ENCODE measurements at regions not wholly inside any gene's neighbourhood (a gene's known extent, or its start where the extent isn't known, plus 50 kb on each side); places are given as distances from the start of the nearest gene placed in this dataset.
"Not testable (repeated sequence)": the region's sequence is repeated elsewhere in the genome, so short reads cannot be mapped to it uniquely, and the experiment has no call there.

GRCh38 chr2:215540658-215541057 is 104.8 kb upstream of the FN1 start:
- CTCF ChIA-PET: interaction anchor here in 1 of 2 donors (0.6 kb wide), 1 partner anchor 11 kb away, joined by 3 read pairs; no protein-coding TSS in a partner anchor
- H3K9me3 ChIP-seq: no peaks in the 10 kb centered on the region
- DNase-seq: no peak
- Mint-ChIP-seq H3K9me3 (no peaks in the 10 kb centered on the region), H3K36me3 (no peaks in the 10 kb centered on the region), H3K4me1 (no peaks in the 10 kb centered on the region), H3K4me3 (no peak overlapping the region), H3K27ac (no peak overlapping the region), H3K27me3 (peaks cover under 1 to 18% of the 10 kb centered on the region in 2 donors)
- no peaks in the 10 kb centered on the region for H3K36me3 ChIP-seq (ENCODE audit: control insufficient read depth in 2 of 2, extremely low read depth in 1 of 2, insufficient read depth in 1 of 2, low read length in 1 of 2)
- no peak for ATAC-seq (replicated peaks in 1 of 4)
- no peaks in the 10 kb centered on the region for H3K4me1 ChIP-seq (ENCODE audit: control insufficient read depth in 1 of 2, extremely low read depth in 1 of 2, insufficient read depth in 2 of 2, low read length in 2 of 2)
- H3K4me3 ChIP-seq (ENCODE audit: control insufficient read depth in 1 of 2, extremely low read depth in 1 of 2, low read length in 1 of 2): no peak overlapping the region
- no peak overlapping the region for H3K27ac ChIP-seq (ENCODE audit: low read length)
- no peaks in the 10 kb centered on the region for H3K27me3 ChIP-seq (replicated peaks in 1 of 2; ENCODE audit: control insufficient read depth in 2 of 2, extremely low read depth in 1 of 2, insufficient read depth in 2 of 2, low read length in 1 of 2)
- POLR2A ChIA-PET: no interaction called here
- WGBS (ENCODE audit: insufficient coverage): no CpG with 5 or more reads among the region's 1 CpG

DNA sequence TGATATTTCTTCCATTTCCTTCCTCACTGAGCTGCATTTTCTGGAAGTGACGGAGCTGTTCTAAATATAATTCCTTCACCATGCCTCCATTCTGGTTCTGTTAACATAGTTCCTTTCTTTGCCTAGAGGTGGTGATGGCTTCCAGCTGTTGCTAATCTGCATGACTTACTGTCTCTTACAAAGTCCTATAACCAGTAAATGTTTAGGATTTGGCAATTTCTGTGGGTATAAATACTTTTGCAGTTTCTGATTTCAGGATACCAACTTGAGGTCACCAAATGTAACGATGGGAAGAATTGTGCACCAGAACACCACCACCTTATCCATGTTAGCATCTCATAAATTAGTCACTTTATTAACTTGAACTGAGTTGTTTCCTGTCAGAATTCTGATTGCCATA is 101.7 kb upstream of the FN1 start:
- WGBS (ENCODE audit: insufficient coverage): no CpG with 5 or more reads among the region's 2 CpGs
- Histone ChIP-seq H3K4me1 (ENCODE audit: control insufficient read depth in 1 of 2, extremely low read depth in 1 of 2, insufficient read depth in 2 of 2, low read length in 2 of 2) (no peaks in the 10 kb centered on the region), H3K36me3 (ENCODE audit: control insufficient read depth in 2 of 2, extremely low read depth in 1 of 2, insufficient read depth in 1 of 2, low read length in 1 of 2) (no peaks in the 10 kb centered on the region), H3K27ac (ENCODE audit: low read length) (no peak overlapping the region), H3K27me3 (replicated peaks in 1 of 2; ENCODE audit: control insufficient read depth in 2 of 2, extremely low read depth in 1 of 2, insufficient read depth in 2 of 2, low read length in 1 of 2) (peaks cover 0 to 3% of the 10 kb centered on the region in 2 experiments), H3K4me3 (ENCODE audit: control insufficient read depth in 1 of 2, extremely low read depth in 1 of 2, low read length in 1 of 2) (no peak overlapping the region), H3K9me3 (no peaks in the 10 kb centered on the region)
- peaks cover 0 to 21% of the 10 kb centered on the region in 2 donors for H3K27me3 Mint-ChIP-seq
- POLR2A ChIA-PET: no interaction called here
- no peak overlapping the region for H3K4me3 Mint-ChIP-seq
- H3K9me3 Mint-ChIP-seq: peaks cover 0 to 17% (median 4%) of the 10 kb centered on the region in 3 donors
- CTCF ChIA-PET: no interaction called here
- no peaks in the 10 kb centered on the region for H3K4me1 Mint-ChIP-seq
- DNase-seq: no peak
- no peak for ATAC-seq (replicated peaks in 1 of 4)
- H3K27ac Mint-ChIP-seq: no peak overlapping the region
- no peaks in the 10 kb centered on the region for H3K36me3 Mint-ChIP-seq

DNA sequence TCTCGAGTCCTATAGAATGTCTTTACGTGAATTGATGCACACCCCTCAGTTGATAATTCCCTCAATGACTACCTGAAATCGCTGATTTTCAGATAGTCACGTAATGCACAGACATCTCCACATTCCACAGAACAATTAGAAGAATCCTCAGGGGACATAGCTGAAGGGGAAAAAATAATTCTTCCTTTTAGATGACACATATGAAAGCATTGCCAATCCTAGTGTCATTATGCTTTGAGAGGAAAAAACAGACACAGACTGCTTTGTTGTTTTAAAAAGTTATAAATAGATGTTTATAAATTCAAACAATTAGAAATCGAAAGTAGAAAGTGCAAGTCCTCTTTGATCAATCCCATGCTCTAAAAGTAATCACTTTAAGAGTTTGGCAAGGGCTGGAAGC is 100.6 kb upstream of the FN1 start:
- H3K4me3 ChIP-seq (ENCODE audit: control insufficient read depth in 1 of 2, extremely low read depth in 1 of 2, low read length in 1 of 2): no peak overlapping the region
- Mint-ChIP-seq H3K27me3 (peaks cover 0 to 17% of the 10 kb centered on the region in 2 donors), H3K27ac (no peak overlapping the region), H3K4me1 (no peaks in the 10 kb centered on the region), H3K9me3 (peaks cover 0 to 17% (median 4%) of the 10 kb centered on the region in 3 donors), H3K36me3 (no peaks in the 10 kb centered on the region), H3K4me3 (no peak overlapping the region)
- no peak overlapping the region for H3K27ac ChIP-seq (ENCODE audit: low read length)
- H3K27me3 ChIP-seq (replicated peaks in 1 of 2; ENCODE audit: control insufficient read depth in 2 of 2, extremely low read depth in 1 of 2, insufficient read depth in 2 of 2, low read length in 1 of 2): peaks cover 0 to 3% of the 10 kb centered on the region in 2 experiments
- DNase-seq (no peak), ATAC-seq (replicated peaks in 1 of 4) (no peak)
- WGBS (ENCODE audit: insufficient coverage): 79% methylated on average over 2 of the region's 5 CpGs
- no peaks in the 10 kb centered on the region for H3K4me1 ChIP-seq (ENCODE audit: control insufficient read depth in 1 of 2, extremely low read depth in 1 of 2, insufficient read depth in 2 of 2, low read length in 2 of 2)
- ChIA-PET CTCF (interaction anchor here in 1 of 2 donors (0.5 kb wide), 1 partner anchor 267 kb away, joined by 3 read pairs; no protein-coding TSS in a partner anchor), POLR2A (no interaction called here)
- H3K36me3 ChIP-seq (ENCODE audit: control insufficient read depth in 2 of 2, extremely low read depth in 1 of 2, insufficient read depth in 1 of 2, low read length in 1 of 2): no peaks in the 10 kb centered on the region
- no peaks in the 10 kb centered on the region for H3K9me3 ChIP-seq

DNA sequence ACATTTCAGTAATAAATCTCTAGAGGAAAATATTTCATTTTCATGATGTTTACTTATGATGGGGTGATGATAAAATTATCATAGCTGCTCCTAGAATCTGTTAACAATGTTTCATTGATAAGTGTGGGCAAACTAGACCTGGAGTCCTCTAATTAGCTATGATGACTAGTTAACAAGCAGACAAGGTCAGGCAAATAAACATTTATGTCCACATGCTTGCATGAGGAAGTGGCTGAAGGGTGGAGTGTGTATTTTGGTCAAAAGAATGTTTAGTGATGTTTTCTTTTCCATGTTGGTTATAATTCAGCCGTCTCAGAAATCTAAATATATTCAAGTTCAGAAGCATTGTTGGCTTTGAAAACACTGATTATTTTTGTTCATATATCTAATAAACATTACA is 99.9 kb upstream of the FN1 start:
- Histone ChIP-seq H3K9me3 (no peaks in the 10 kb centered on the region), H3K27me3 (replicated peaks in 1 of 2; ENCODE audit: control insufficient read depth in 2 of 2, extremely low read depth in 1 of 2, insufficient read depth in 2 of 2, low read length in 1 of 2) (peaks cover 0 to 3% of the 10 kb centered on the region in 2 experiments), H3K4me3 (ENCODE audit: control insufficient read depth in 1 of 2, extremely low read depth in 1 of 2, low read length in 1 of 2) (no peak overlapping the region), H3K4me1 (ENCODE audit: control insufficient read depth in 1 of 2, extremely low read depth in 1 of 2, insufficient read depth in 2 of 2, low read length in 2 of 2) (no peaks in the 10 kb centered on the region), H3K27ac (ENCODE audit: low read length) (no peak overlapping the region), H3K36me3 (ENCODE audit: control insufficient read depth in 2 of 2, extremely low read depth in 1 of 2, insufficient read depth in 1 of 2, low read length in 1 of 2) (no peaks in the 10 kb centered on the region)
- Mint-ChIP-seq H3K4me1 (no peaks in the 10 kb centered on the region), H3K27me3 (peaks cover 0 to 17% of the 10 kb centered on the region in 2 donors), H3K36me3 (no peaks in the 10 kb centered on the region), H3K4me3 (no peak overlapping the region), H3K9me3 (peaks cover 0 to 17% (median 4%) of the 10 kb centered on the region in 3 donors), H3K27ac (no peak overlapping the region)
- no CpG with 5 or more reads among the region's 1 CpG for WGBS (ENCODE audit: insufficient coverage)
- ChIA-PET CTCF (no interaction called here), POLR2A (no interaction called here)
- DNase-seq (no peak), ATAC-seq (replicated peaks in 1 of 4) (no peak)

DNA sequence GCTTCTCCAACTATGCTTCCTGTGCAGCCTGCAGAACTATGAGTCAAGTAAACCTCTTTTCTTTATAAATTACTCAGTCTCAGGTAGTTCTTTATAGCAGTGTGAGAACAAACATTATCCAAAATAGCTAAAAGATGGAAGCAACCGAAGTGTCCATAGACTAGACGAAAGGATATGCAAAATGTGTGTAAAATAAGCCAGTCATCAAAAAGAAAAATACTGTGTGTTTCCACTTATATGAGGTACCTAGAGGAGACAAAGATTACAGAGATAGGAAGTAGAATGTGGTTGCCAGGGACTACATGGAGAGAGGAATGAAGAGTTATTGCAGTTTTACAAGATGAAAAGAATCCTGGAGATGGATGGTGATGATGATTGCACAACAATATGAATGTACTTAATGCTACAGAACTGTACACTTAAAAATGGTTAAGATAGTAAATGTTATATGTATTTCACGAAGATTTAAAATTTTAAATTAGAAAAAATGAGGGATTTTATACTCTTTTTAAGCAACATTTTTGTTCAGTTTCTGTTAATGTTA is 99.3 kb upstream of the FN1 start:
- H3K9me3 Mint-ChIP-seq: peaks cover 0 to 17% (median 4%) of the 10 kb centered on the region in 3 donors
- 100% methylated on average over 1 of the region's 3 CpGs for WGBS (ENCODE audit: insufficient coverage)
- Histone ChIP-seq H3K27me3 (replicated peaks in 1 of 2; ENCODE audit: control insufficient read depth in 2 of 2, extremely low read depth in 1 of 2, insufficient read depth in 2 of 2, low read length in 1 of 2) (peaks cover 0 to 3% of the 10 kb centered on the region in 2 experiments), H3K27ac (ENCODE audit: low read length) (no peak overlapping the region), H3K9me3 (no peaks in the 10 kb centered on the region), H3K36me3 (ENCODE audit: control insufficient read depth in 2 of 2, extremely low read depth in 1 of 2, insufficient read depth in 1 of 2, low read length in 1 of 2) (no peaks in the 10 kb centered on the region), H3K4me1 (ENCODE audit: control insufficient read depth in 1 of 2, extremely low read depth in 1 of 2, insufficient read depth in 2 of 2, low read length in 2 of 2) (no peaks in the 10 kb centered on the region), H3K4me3 (ENCODE audit: control insufficient read depth in 1 of 2, extremely low read depth in 1 of 2, low read length in 1 of 2) (no peak overlapping the region)
- POLR2A ChIA-PET: no interaction called here
- H3K27me3 Mint-ChIP-seq: peaks cover 0 to 16% of the 10 kb centered on the region in 2 donors
- no peaks in the 10 kb centered on the region for H3K36me3 Mint-ChIP-seq
- ATAC-seq (replicated peaks in 1 of 4): no peak
- H3K4me1 Mint-ChIP-seq: no peaks in the 10 kb centered on the region
- no peak overlapping the region for H3K27ac Mint-ChIP-seq
- H3K4me3 Mint-ChIP-seq: no peak overlapping the region
- CTCF ChIA-PET: no interaction called here
- no peak for DNase-seq

- H3K4me1 Mint-ChIP-seq; H3K4me3 ChIP-seq (ENCODE audit: control insufficient read depth in 1 of 2, extremely low read depth in 1 of 2, low read length in 1 of 2); H3K4me3 Mint-ChIP-seq; H3K27me3 ChIP-seq (replicated peaks in 1 of 2; ENCODE audit: control insufficient read depth in 2 of 2, extremely low read depth in 1 of 2, insufficient read depth in 2 of 2, low read length in 1 of 2); H3K36me3 ChIP-seq (ENCODE audit: control insufficient read depth in 2 of 2, extremely low read depth in 1 of 2, insufficient read depth in 1 of 2, low read length in 1 of 2); ATAC-seq (replicated peaks in 1 of 4); DNase-seq; H3K36me3 Mint-ChIP-seq; POLR2A ChIA-PET; H3K27ac Mint-ChIP-seq; H3K27me3 Mint-ChIP-seq; H3K9me3 ChIP-seq; CTCF ChIA-PET; H3K27ac ChIP-seq (ENCODE audit: low read length); H3K4me1 ChIP-seq (ENCODE audit: control insufficient read depth in 1 of 2, extremely low read depth in 1 of 2, insufficient read depth in 2 of 2, low read length in 2 of 2): not testable (repeated sequence)
- 91% methylated on average over 2 of the region's 2 CpGs for WGBS (ENCODE audit: insufficient coverage)
- H3K9me3 Mint-ChIP-seq: peaks cover 0 to 17% (median 4%) of the 10 kb centered on the region in 3 donors
These were observed 97.8 kb upstream of the FN1 start for GRCh38 chr2:215533716-215534115.

- Histone ChIP-seq H3K27ac (ENCODE audit: low read length) (no peak overlapping the region), H3K27me3 (replicated peaks in 1 of 2; ENCODE audit: control insufficient read depth in 2 of 2, extremely low read depth in 1 of 2, insufficient read depth in 2 of 2, low read length in 1 of 2) (peaks cover 0 to 3% of the 10 kb centered on the region in 2 experiments), H3K4me3 (ENCODE audit: control insufficient read depth in 1 of 2, extremely low read depth in 1 of 2, low read length in 1 of 2) (no peak overlapping the region), H3K4me1 (ENCODE audit: control insufficient read depth in 1 of 2, extremely low read depth in 1 of 2, insufficient read depth in 2 of 2, low read length in 2 of 2) (no peaks in the 10 kb centered on the region), H3K9me3 (no peaks in the 10 kb centered on the region), H3K36me3 (ENCODE audit: control insufficient read depth in 2 of 2, extremely low read depth in 1 of 2, insufficient read depth in 1 of 2, low read length in 1 of 2) (no peaks in the 10 kb centered on the region)
- DNase-seq (no peak), ATAC-seq (replicated peaks in 1 of 4) (no peak)
- Mint-ChIP-seq H3K4me3 (no peak overlapping the region), H3K9me3 (peaks cover 0 to 17% (median 4%) of the 10 kb centered on the region in 3 donors), H3K27ac (no peak overlapping the region), H3K36me3 (no peaks in the 10 kb centered on the region), H3K4me1 (no peaks in the 10 kb centered on the region), H3K27me3 (peaks cover 0 to 7% of the 10 kb centered on the region in 2 donors)
- no CpG with 5 or more reads among the region's 2 CpGs for WGBS (ENCODE audit: insufficient coverage)
- POLR2A ChIA-PET: no interaction called here
- CTCF ChIA-PET: no interaction called here
These were observed 97.0 kb upstream of the FN1 start for GRCh38 chr2:215532844-215533243.

Measured in T-cell (primary cell).